ENCODE measurements at regions not wholly inside any gene's neighbourhood (a gene's known extent, or its start where the extent isn't known, plus 50 kb on each side); places are given as distances from the start of the nearest gene placed in this dataset.

- H4K5ac ChIP-seq (ENCODE audit: low read depth, low read length) = no peak overlapping the region
- H2BK5ac ChIP-seq (ENCODE audit: low read depth, low read length, poor library complexity, severe bottlenecking) = no peak overlapping the region
- H2BK15ac ChIP-seq (ENCODE audit: low read depth, low read length) = no peak overlapping the region
- no peaks in the 10 kb centered on the region for H3K9me1 ChIP-seq (ENCODE audit: insufficient read depth, low read length)
- no peak overlapping the region for H3K56ac ChIP-seq (ENCODE audit: extremely low read depth, insufficient read depth, low read length)
- in situ Hi-C loops (cut with MboI; ENCODE audit: low sequenced_read_pairs) (no loop called here), dilution Hi-C loops (cut with HindIII; ENCODE audit: low sequenced_read_pairs, unreplicated experiment) (no loop called here), intact Hi-C loops (cut with micrococcal nuclease) (no loop called here)
- H3K4ac ChIP-seq (ENCODE audit: low read depth, low read length) = no peak overlapping the region
- H3K9ac ChIP-seq (ENCODE audit: low read depth, low read length) = no peak overlapping the region
- ATAC-seq (ENCODE audit: low read depth) = no peak
- POLR2A ChIA-PET (ENCODE audit: unreplicated experiment) = no interaction called here
- no peaks in the 10 kb centered on the region for H4K20me1 ChIP-seq (ENCODE audit: insufficient read depth, low read length)
- H3K23ac ChIP-seq (ENCODE audit: low read depth, low read length) = no peak overlapping the region
- no peaks in the 10 kb centered on the region for H3K36me3 ChIP-seq (ENCODE audit: control insufficient read depth, insufficient read depth, low read length)
- H3K79me1 ChIP-seq (ENCODE audit: low read depth in 1 of 2, low read length in 2 of 2) = no peaks in the 10 kb centered on the region
- no peak overlapping the region for H2BK120ac ChIP-seq (ENCODE audit: low read depth, low read length)
- peaks cover 5% of the 10 kb centered on the region for H3K27me3 ChIP-seq (ENCODE audit: control insufficient read depth, insufficient read depth, low read length)
- WGBS, 2 experiments (ENCODE audit: extremely low coverage in 2 of 2, insufficient read length in 1 of 2) = no CpG with 5 or more reads among the region's 2 CpGs
- H3K27ac ChIP-seq (ENCODE audit: insufficient read depth, low read length) = no peak overlapping the region
- no peak overlapping the region for H2AFZ ChIP-seq (replicated peaks; ENCODE audit: low read length, poor library complexity)
- no peak overlapping the region for H2AK9ac ChIP-seq (replicated peaks; ENCODE audit: low read depth, low read length, poor library complexity)
- TF ChIP-seq RFX5 (IDR thresholded peaks at IDR 0.05; ENCODE audit: low read depth, low read length) (no peak), CEBPB (IDR thresholded peaks at IDR 0.05; ENCODE audit: low read depth, low read length) (no peak), ELK1 (IDR thresholded peaks at IDR 0.05; ENCODE audit: borderline replicate concordance, low read depth, low read length) (no peak), FOS (IDR thresholded peaks at IDR 0.05; ENCODE audit: low read depth, low read length) (no peak), CTCF (conservative IDR thresholded peaks at IDR 0.05; ENCODE audit: low read depth, low read length) (no peak), MAFK (IDR thresholded peaks at IDR 0.05; ENCODE audit: low read depth, low read length) (no peak), RCOR1 (IDR thresholded peaks at IDR 0.05; ENCODE audit: insufficient replicate concordance, low read length) (no peak), POLR2A (IDR thresholded peaks at IDR 0.05; ENCODE audit: low read depth, low read length) (no peak), BHLHE40 (IDR thresholded peaks at IDR 0.05; ENCODE audit: low read depth, low read length) (no peak), CHD1 (IDR thresholded peaks at IDR 0.05; ENCODE audit: low read depth, low read length) (no peak)
- no peaks in the 10 kb centered on the region for H3K4me1 ChIP-seq (ENCODE audit: control insufficient read depth, insufficient read depth, low read length)
- no peak overlapping the region for H4K91ac ChIP-seq (ENCODE audit: insufficient read depth, low read depth, low read length)
- no peak overlapping the region for H3K4me2 ChIP-seq (ENCODE audit: low read depth, low read length)
- DNase-seq = no peak
- H4K8ac ChIP-seq (ENCODE audit: low read depth in 2 of 2, low read length in 2 of 2) = no peak overlapping the region
- no peak overlapping the region for H3K18ac ChIP-seq (ENCODE audit: low read depth, low read length)
- BruUV-seq (replicated peaks) = no TSS peak
- no peak overlapping the region for H2BK20ac ChIP-seq (ENCODE audit: low read depth, low read length)
- no peak overlapping the region for H3K4me3 ChIP-seq (ENCODE audit: insufficient read depth, low read depth, low read length)
- H2AK5ac ChIP-seq (ENCODE audit: low read depth, low read length) = no peak overlapping the region
- no peak overlapping the region for H3K14ac ChIP-seq (replicated peaks; ENCODE audit: low read depth, low read length)
- CTCF ChIA-PET = interaction anchor here (0.7 kb wide), 1 partner anchor 11 kb away, joined by 3 read pairs; no protein-coding TSS in a partner anchor
- H3K9me3 ChIP-seq (ENCODE audit: control insufficient read depth, insufficient read depth, low read length) = no peaks in the 10 kb centered on the region
These were observed 98.0 kb downstream of the ADAMTS1 start for GRCh38 chr21:26747216-26747615.
